HL-60 (cell line): ENCODE measurements at regions not wholly inside any gene's neighbourhood (a gene's known extent, or its start where the extent isn't known, plus 50 kb on each side); places are given as distances from the start of the nearest gene placed in this dataset.
"Not testable (repeated sequence)": the region's sequence is repeated elsewhere in the genome, so short reads cannot be mapped to it uniquely, and the experiment has no call there.

Experiments
- POLR2AphosphoS5 ChIP-seq: IDR thresholded peaks from 2 replicates; pipeline ENCODE4 v1.6.1; 2012; ENCODE audit warnings: low read depth
- TF ChIP-seq, protein P1 (sequence below): IDR thresholded peaks from one replicate; pipeline ENCODE4 v1.5.1; 2011; ENCODE audit warnings: low read length, control low read depth, inconsistent platforms; ENCODE audit not compliant: insufficient read depth

DNA sequence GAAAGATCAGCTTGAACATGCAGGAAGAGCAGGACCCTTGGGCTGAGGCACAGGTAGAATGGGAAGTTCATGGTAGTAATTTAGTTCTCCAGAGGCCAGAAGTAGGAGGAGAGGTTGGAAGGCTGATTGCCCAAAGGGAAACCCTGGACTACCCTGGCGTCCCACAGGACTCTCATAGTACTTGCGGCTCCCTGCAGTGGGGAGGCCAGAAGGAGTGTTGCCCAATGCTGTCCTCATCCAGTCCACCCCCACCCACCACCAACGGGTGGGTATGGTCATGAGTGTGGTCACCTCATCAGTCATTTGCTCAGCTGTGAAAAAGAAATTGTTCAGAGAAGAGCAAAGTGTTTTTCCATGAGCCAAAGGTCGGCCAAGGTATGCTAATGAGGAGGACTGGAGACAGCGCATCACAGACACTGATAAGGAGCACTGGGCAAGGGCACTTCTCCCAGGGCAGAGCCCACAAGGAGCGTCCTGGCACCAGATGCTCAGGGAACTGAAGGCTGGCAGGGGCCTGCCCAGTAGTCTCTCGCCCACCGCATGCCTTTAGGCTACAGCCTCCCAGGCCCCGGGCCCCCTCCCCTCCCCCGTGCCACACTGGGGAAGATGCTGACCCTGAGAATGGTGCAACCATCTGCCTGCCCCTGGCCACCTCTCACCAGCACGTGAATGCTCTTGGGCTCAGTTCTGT lies 154.8 kb upstream of the PABPC3 start:
- TF ChIP-seq POLR2AphosphoS5 = not testable (repeated sequence)
- TF ChIP-seq, protein P1, sequence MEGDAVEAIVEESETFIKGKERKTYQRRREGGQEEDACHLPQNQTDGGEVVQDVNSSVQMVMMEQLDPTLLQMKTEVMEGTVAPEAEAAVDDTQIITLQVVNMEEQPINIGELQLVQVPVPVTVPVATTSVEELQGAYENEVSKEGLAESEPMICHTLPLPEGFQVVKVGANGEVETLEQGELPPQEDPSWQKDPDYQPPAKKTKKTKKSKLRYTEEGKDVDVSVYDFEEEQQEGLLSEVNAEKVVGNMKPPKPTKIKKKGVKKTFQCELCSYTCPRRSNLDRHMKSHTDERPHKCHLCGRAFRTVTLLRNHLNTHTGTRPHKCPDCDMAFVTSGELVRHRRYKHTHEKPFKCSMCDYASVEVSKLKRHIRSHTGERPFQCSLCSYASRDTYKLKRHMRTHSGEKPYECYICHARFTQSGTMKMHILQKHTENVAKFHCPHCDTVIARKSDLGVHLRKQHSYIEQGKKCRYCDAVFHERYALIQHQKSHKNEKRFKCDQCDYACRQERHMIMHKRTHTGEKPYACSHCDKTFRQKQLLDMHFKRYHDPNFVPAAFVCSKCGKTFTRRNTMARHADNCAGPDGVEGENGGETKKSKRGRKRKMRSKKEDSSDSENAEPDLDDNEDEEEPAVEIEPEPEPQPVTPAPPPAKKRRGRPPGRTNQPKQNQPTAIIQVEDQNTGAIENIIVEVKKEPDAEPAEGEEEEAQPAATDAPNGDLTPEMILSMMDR = not testable (repeated sequence)
